ENCODE measurements at regions not wholly inside any gene's neighbourhood (a gene's known extent, or its start where the extent isn't known, plus 50 kb on each side); places are given as distances from the start of the nearest gene placed in this dataset.
"Not testable (repeated sequence)": the region's sequence is repeated elsewhere in the genome, so short reads cannot be mapped to it uniquely, and the experiment has no call there.

DNA sequence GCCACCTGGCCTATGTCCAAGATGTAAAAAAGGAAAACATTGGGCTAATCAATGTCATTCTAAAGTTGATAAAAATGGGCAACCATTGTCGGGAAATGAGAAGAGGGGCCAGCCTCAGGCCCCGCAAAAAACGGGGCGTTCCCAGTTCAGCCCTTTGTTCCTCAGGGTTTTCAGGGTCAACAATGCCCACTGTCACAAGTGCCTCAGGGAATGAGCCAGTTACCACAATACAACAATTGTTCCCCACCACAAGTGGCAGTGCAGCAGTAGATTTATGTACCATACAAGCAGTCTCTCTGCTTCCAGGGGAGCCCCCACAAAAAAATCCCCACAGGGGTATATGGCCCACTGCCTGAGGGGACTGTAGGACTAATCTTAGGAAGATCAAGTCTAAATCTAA is 112.5 kb downstream of the ZNF486 start:
- no peak for DNase-seq

DNA sequence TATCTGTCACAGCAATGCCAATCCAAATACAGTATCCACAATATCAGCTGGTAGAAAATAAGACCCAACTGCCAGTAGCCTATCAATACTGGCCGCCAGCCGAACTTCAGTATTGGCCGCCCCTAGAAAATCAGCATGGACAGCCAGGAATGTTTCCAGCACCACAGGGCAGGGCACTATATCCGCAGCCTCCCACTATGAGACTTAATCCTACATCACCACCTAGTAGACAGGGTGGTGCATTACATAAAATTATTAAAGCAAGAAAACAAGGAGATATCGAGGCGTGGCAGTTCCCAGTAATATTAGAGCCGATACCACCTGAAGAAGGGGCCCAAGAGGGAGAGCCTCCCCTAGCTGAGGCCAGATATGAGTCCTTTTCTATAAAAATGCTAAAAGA is 111.3 kb downstream of the ZNF486 start:
- TF ChIP-seq, protein P1, sequence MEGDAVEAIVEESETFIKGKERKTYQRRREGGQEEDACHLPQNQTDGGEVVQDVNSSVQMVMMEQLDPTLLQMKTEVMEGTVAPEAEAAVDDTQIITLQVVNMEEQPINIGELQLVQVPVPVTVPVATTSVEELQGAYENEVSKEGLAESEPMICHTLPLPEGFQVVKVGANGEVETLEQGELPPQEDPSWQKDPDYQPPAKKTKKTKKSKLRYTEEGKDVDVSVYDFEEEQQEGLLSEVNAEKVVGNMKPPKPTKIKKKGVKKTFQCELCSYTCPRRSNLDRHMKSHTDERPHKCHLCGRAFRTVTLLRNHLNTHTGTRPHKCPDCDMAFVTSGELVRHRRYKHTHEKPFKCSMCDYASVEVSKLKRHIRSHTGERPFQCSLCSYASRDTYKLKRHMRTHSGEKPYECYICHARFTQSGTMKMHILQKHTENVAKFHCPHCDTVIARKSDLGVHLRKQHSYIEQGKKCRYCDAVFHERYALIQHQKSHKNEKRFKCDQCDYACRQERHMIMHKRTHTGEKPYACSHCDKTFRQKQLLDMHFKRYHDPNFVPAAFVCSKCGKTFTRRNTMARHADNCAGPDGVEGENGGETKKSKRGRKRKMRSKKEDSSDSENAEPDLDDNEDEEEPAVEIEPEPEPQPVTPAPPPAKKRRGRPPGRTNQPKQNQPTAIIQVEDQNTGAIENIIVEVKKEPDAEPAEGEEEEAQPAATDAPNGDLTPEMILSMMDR (IDR thresholded peaks at IDR 0.05; ENCODE audit: insufficient read depth in 1 of 2, low read depth in 1 of 2, low read length in 1 of 2, severe bottlenecking in 1 of 2, unreplicated experiment in 1 of 2) = no peak
- no peak overlapping the region for H3K4me3 ChIP-seq (ENCODE audit: low read depth, low read length)
- H3K9me3 Mint-ChIP-seq (ENCODE audit: unreplicated experiment) = peaks cover 40% of the 10 kb centered on the region
- H3K27me3 Mint-ChIP-seq (ENCODE audit: insufficient read depth, unreplicated experiment) = no peaks in the 10 kb centered on the region
- H3K27me3 ChIP-seq (replicated peaks; ENCODE audit: control insufficient read depth, insufficient read depth, low read length) = no peaks in the 10 kb centered on the region
- no peaks in the 10 kb centered on the region for H3K4me1 Mint-ChIP-seq (ENCODE audit: low read depth, unreplicated experiment)
- ChIA-PET POLR2A (no interaction called here), CTCF (no interaction called here)
- H3K4me3 Mint-ChIP-seq (ENCODE audit: unreplicated experiment) = no peak overlapping the region
- no peak for DNase-seq
- H3K36me3 ChIP-seq (ENCODE audit: control insufficient read depth, insufficient read depth, low read length) = no peaks in the 10 kb centered on the region
- H3K4me1 ChIP-seq = no peaks in the 10 kb centered on the region
- no TSS peak for BruUV-seq (replicated peaks)
- H3K36me3 Mint-ChIP-seq (ENCODE audit: insufficient read depth, unreplicated experiment) = no peaks in the 10 kb centered on the region
- no peak overlapping the region for H3K27ac Mint-ChIP-seq (ENCODE audit: unreplicated experiment)
- intact Hi-C loops (cut with micrococcal nuclease; ENCODE audit: unreplicated experiment) = no loop called here
- H3K9me3 ChIP-seq = no peaks in the 10 kb centered on the region

More for the DNA sequence above, 112.5 kb downstream of the ZNF486 start:
- Mint-ChIP-seq H3K36me3 (ENCODE audit: insufficient read depth, unreplicated experiment) (no peaks in the 10 kb centered on the region), H3K4me3 (ENCODE audit: unreplicated experiment) (no peak overlapping the region), H3K9me3 (ENCODE audit: unreplicated experiment) (peaks cover 48% of the 10 kb centered on the region), H3K27me3 (ENCODE audit: insufficient read depth, unreplicated experiment) (no peaks in the 10 kb centered on the region), H3K4me1 (ENCODE audit: low read depth, unreplicated experiment) (no peaks in the 10 kb centered on the region), H3K27ac (ENCODE audit: unreplicated experiment) (no peak overlapping the region)
- H3K4me3 ChIP-seq (ENCODE audit: low read depth, low read length) = no peak overlapping the region
- no peaks in the 10 kb centered on the region for H3K36me3 ChIP-seq (ENCODE audit: control insufficient read depth, insufficient read depth, low read length)
- no peaks in the 10 kb centered on the region for H3K4me1 ChIP-seq
- POLR2A ChIA-PET = no interaction called here
- intact Hi-C loops (cut with micrococcal nuclease; ENCODE audit: unreplicated experiment) = no loop called here
- TF ChIP-seq, protein P1 (IDR thresholded peaks at IDR 0.05; ENCODE audit: insufficient read depth in 1 of 2, low read depth in 1 of 2, low read length in 1 of 2, severe bottlenecking in 1 of 2, unreplicated experiment in 1 of 2) = no peak
- BruUV-seq (replicated peaks) = no TSS peak
- H3K9me3 ChIP-seq = no peaks in the 10 kb centered on the region
- no peaks in the 10 kb centered on the region; the same call in 1 of the 2 replicates for H3K27me3 ChIP-seq (replicated peaks; ENCODE audit: control insufficient read depth, insufficient read depth, low read length)
- CTCF ChIA-PET = no interaction called here

DNA sequence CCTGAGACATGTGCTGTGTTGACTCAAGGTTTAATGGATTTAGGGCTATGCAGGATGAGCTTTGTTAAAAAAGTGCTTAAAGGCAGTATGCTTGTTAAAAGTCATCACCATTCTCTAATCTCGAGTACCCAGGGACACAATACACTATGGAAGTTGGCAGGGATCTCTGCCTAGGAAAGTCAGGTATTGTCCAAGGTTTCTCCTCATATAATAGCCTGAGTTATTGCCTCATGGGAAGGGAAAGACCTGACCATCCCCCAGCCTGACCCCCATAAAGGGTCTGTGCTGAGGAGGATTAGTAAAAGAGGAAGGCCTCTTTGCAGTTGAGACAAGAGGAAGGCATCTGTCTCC is 109.7 kb downstream of the ZNF486 start:
- H3K27me3 Mint-ChIP-seq (ENCODE audit: insufficient read depth, unreplicated experiment); CTCF ChIA-PET; H3K9me3 ChIP-seq; H3K36me3 ChIP-seq (ENCODE audit: control insufficient read depth, insufficient read depth, low read length); H3K36me3 Mint-ChIP-seq (ENCODE audit: insufficient read depth, unreplicated experiment); H3K4me1 Mint-ChIP-seq (ENCODE audit: low read depth, unreplicated experiment); POLR2A ChIA-PET; H3K4me3 ChIP-seq (ENCODE audit: low read depth, low read length); H3K27ac Mint-ChIP-seq (ENCODE audit: unreplicated experiment); H3K4me3 Mint-ChIP-seq (ENCODE audit: unreplicated experiment); intact Hi-C loops (cut with micrococcal nuclease; ENCODE audit: unreplicated experiment); H3K27me3 ChIP-seq (replicated peaks; ENCODE audit: control insufficient read depth, insufficient read depth, low read length); BruUV-seq (replicated peaks); H3K4me1 ChIP-seq; DNase-seq: not testable (repeated sequence)
- peaks cover 38% of the 10 kb centered on the region for H3K9me3 Mint-ChIP-seq (ENCODE audit: unreplicated experiment)

DNA sequence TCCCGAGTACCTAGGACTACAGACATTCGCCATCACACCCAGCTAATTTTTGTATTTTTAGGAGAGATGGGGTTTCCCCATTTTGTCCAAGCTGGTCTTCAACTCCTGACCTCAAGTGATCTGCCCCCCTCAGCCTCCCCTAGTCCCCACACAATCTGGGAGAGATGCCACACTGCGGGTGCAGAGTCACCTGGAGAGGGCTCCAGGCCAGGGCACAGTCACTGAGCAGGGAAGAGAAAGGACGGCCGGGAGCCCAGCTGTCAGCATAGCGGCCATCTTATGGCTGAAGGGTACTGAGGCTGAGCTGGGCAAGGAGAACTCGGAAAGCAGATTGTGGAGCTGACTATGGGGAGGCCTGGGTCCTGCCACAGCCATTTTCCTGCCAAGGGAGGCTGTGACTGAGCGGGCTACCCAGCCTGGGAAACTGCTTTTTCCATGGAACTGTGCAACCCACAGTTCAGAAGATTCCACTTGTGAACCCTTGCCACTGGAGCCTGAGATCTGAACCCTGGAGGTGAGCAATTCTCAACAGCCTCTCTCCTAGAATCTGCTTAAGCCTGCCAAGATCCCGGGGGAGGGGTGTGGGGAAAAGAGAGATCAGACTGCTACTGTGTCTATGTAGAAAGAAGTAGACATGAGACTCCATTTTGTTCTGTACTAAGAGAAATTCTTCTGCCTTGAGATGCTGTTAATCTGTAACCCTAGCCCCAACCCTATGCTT is 109.2 kb downstream of the ZNF486 start:
- Mint-ChIP-seq H3K9me3 (ENCODE audit: unreplicated experiment) (peaks cover 38% of the 10 kb centered on the region), H3K36me3 (ENCODE audit: insufficient read depth, unreplicated experiment) (no peaks in the 10 kb centered on the region), H3K27me3 (ENCODE audit: insufficient read depth, unreplicated experiment) (no peaks in the 10 kb centered on the region), H3K4me1 (ENCODE audit: low read depth, unreplicated experiment) (no peaks in the 10 kb centered on the region), H3K27ac (ENCODE audit: unreplicated experiment) (no peak overlapping the region), H3K4me3 (ENCODE audit: unreplicated experiment) (no peak overlapping the region)
- BruUV-seq (replicated peaks) = no TSS peak
- Histone ChIP-seq H3K4me1 (no peaks in the 10 kb centered on the region), H3K27me3 (replicated peaks; ENCODE audit: control insufficient read depth, insufficient read depth, low read length) (no peaks in the 10 kb centered on the region), H3K4me3 (ENCODE audit: low read depth, low read length) (no peak overlapping the region), H3K36me3 (ENCODE audit: control insufficient read depth, insufficient read depth, low read length) (no peaks in the 10 kb centered on the region), H3K9me3 (no peaks in the 10 kb centered on the region)
- no peak for DNase-seq
- TF ChIP-seq, protein P1 (IDR thresholded peaks at IDR 0.05; ENCODE audit: insufficient read depth in 1 of 2, low read depth in 1 of 2, low read length in 1 of 2, severe bottlenecking in 1 of 2, unreplicated experiment in 1 of 2) = no peak
- CTCF ChIA-PET = no interaction called here
- intact Hi-C loops (cut with micrococcal nuclease; ENCODE audit: unreplicated experiment) = no loop called here
- POLR2A ChIA-PET = no interaction called here

Measured in Caco-2 (cell line).